DLD1 (cell line): ENCODE measurements at regions not wholly inside any gene's neighbourhood (a gene's known extent, or its start where the extent isn't known, plus 50 kb on each side); places are given as distances from the start of the nearest gene placed in this dataset.
"Not testable (repeated sequence)": the region's sequence is repeated elsewhere in the genome, so short reads cannot be mapped to it uniquely, and the experiment has no call there.

ENCODE experiments used
- in situ Hi-C: cut with HindIII; loops from 2 replicates; pipeline ENCODE4 v1.10.0; 2017; ENCODE audit warnings: low sequenced_read_pairs

DNA sequence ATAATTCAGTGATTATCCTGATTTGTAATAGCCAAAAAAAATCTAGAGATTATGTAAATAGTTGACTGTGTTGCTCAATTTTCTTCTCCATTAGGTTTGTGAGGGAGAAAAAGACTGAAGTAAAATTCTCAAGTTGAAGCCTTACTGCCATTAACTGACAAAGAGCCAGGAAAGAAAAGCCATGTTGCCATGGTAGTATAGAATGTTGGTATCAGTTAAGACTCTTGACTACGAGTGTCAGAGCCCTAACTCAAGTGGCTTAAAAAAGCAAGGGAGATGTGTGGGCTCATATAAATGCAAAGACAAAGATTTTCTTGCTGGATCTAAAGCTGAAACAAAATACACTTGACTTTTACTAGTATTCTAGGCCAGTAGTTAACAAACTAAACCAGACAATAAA lies 571.7 kb downstream of the KCTD16 start:
- in situ Hi-C loops: no loop called here

GRCh38 chr5:144731786-144732185 lies 561.1 kb downstream of the KCTD16 start:
- in situ Hi-C loops: no loop called here

DNA sequence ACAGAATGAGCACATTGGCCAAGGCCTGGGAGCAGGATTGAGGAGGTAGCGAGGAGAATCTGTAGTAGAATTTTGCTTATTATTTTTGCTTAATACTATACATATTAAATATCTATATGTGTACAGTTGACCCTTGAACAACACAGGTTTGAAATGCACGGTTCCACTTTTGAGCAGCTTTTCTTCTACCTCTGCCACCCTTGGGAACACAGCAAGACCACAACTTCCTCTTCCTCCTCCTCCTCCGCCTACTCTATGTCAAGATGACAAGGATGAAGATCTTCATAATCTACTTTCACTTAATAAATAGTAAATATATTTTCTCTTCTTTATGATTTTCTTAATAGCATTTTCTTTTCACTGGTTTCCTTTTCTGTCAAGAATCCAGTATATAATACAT lies 541.4 kb downstream of the KCTD16 start:
- in situ Hi-C loops: no loop called here

DNA sequence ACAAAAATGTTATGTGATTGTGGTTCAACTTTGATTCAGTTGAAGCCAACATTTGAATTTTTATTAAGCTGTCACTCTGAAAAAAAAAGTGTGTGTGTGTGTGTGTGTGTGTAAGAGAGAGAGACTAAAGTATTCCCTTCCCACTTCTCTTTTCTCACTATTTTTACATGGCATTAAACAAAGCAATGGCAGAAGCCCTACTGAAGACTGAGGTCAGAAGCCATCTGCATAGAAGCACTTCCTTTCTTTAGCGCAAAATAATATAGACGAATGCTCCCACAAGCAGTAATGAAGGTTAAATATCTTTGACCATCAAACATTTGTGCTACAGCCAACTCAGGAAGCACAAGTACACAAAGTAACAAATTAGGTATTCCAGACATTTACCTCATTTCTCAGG lies 540.5 kb downstream of the KCTD16 start:
- in situ Hi-C loops: no loop called here

DNA sequence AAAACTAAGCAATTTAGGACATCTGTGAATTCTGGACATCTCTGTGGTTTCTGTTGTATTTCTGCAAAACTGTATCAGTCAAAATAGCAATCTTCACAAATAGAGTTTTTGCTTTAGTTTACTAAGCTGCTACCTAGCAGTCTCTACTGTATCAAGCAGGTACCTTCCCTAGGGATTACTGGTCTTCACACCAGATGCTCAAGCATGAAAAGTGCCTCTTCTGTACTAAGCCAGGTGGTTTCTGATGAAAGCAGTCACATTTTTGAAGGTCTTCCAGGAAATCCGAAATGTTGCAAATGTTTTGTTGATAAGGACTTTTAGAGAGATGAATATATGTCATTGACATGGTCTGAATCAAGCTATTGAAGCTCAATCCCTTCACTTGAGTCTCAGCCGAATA lies 540.0 kb downstream of the KCTD16 start:
- in situ Hi-C loops: no loop called here

- in situ Hi-C loops: no loop called here
Observed at GRCh38 chr5:144703776-144704175, 533.1 kb downstream of the KCTD16 start.

DNA sequence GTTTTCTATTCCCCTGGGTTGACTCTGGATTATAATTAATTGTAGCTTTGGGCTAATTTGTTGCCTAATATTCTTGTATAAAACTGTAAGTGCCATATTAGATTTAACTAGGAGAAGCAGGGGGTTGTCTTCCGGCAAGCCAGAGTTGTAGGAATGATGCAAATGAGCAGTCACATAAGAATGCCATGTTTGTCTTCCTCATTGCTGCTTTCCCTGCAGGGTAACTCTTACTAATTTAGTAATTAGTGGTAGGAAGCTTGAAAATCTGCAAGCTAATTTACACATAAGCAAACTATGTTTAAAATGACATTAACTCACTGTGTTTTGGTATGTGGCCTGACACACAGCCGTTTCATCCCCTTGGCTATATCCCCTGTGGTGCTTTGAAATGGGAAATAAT lies 527.8 kb downstream of the KCTD16 start:
- in situ Hi-C loops: no loop called here

DNA sequence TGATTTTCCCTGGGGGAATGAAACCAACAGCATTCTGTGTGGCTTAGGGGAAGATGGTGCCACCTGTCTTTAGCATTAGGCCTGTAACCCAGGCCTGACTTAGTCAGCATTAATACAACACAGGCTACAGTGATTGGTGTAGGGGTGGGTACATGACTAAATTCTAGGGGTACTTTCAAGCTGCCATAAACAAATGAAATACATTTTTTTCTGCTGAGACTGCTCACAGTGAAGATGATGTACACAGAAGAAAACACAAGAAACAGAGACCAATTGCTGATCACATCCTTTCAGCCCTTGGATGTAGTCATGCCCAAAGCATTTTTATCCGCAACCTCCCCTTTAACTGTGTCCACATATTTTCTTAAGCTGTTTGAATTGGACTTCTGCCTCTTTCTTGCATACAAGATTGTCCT lies 527.2 kb downstream of the KCTD16 start:
- in situ Hi-C loops: no loop called here

DNA sequence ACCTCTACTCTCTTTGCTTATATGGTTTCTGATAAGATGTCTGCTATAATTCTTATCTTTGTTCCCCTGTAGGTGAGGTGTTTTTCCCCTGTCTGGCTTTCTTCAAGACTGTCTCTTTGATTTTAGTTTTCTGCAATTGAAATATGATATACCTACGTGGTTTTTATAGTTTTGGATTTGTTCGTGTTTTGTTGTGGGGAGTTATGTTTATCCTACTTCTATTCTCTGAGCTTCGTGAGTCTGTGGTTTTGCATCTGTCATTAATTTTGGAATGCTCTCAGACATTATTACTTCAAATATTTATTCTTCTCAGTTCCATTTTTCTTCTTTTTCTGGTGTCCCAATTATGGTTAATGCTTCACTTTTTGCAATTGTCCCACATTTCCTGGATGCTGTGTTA lies 521.3 kb downstream of the KCTD16 start:
- in situ Hi-C loops: no loop called here

GRCh38 chr5:144684899-144685298 lies 514.2 kb downstream of the KCTD16 start:
- in situ Hi-C loops: no loop called here

DNA sequence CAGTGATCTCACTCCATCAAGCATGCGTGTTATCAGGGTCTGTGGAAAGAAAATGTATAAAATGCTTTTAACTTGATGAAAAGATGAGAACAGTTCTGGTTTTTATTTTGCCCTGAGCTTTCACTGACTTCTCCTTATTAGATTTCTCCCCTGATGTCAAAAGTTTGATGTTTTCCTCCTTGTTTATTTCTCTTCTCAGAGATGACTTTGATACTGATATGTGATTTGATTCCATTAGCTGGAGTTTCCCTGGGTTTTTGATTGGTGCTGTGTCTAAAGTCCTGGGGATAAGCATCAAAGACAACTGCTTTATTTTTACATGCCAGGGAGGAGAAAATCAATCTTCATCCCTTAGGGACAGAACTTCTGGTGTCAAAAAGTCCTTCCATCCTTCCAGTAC lies 510.0 kb downstream of the KCTD16 start:
- in situ Hi-C loops: no loop called here

DNA sequence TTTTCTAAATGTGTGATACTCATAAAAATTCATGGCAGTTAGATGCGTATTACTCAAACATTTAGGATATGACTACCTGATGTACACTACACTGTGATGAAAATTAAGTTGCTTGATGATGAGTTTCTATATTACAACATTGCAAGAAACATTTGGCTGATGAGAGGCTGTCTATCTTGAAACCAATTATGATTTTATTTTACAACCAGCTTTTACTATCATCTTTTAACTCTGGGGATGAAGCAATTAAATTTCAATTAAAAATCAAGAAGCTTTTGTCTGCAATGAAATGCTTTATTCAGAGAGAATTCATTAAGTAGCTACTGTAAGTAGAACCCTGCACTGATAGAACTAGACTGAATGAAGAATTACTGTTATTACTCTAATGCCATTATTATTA lies 500.4 kb downstream of the KCTD16 start:
- in situ Hi-C loops: no loop called here

- in situ Hi-C loops: no loop called here
Observed at GRCh38 chr5:144659634-144660227, 489.1 kb downstream of the KCTD16 start.

- in situ Hi-C loops: no loop called here
Observed at GRCh38 chr5:144644317-144644716, 473.6 kb downstream of the KCTD16 start.

GRCh38 chr5:144638787-144639186 lies 468.1 kb downstream of the KCTD16 start:
- in situ Hi-C loops: no loop called here

- in situ Hi-C loops: no loop called here
Observed at GRCh38 chr5:144634138-144634537, 463.5 kb downstream of the KCTD16 start.

GRCh38 chr5:144598451-144599068 lies 427.9 kb downstream of the KCTD16 start:
- in situ Hi-C loops: no loop called here

- in situ Hi-C loops: no loop called here
Observed at GRCh38 chr5:144596517-144596916, 425.8 kb downstream of the KCTD16 start.

GRCh38 chr5:144594919-144595318 lies 424.2 kb downstream of the KCTD16 start:
- in situ Hi-C loops: no loop called here

DNA sequence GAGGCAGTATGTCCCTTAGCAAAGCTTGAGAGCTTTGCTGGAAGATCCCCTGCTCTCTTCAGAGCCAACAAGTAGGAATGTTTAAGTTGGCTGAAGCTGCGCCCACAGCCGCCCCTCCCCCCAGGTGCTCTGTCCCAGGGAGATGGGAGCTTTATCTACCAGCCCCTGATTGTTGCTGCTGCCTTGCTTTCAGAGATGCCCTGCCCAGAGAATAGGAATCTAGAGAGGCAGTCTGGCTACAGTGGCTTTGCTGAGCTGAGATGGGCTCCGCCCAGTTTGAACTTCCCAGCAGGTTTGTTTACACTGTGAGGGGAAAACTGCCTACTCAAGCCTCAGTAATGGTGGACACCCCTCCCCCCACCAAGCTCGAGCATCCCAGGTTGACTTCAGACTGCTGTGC lies 423.6 kb downstream of the KCTD16 start:
- in situ Hi-C loops: not testable (repeated sequence)

DNA sequence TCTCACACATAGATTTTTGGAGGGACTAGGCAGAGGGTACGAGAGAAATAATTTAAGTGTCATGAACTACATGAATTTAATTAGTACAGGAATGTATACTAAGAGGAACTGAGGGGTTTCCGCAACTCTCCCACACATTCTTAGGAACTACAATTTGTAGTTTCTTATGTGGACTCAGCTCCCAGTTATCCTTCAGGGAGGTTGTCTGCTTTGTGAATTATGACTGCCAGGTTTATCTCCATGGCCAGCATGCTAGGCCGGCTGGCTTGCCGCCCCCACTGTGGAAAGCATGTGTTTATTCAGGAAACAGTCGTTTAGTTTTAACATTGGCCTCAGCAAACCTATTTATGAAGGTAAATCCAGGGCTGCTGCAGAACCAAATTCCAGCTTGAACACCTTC lies 415.0 kb downstream of the KCTD16 start:
- in situ Hi-C loops: no loop called here

GRCh38 chr5:144583541-144584449 lies 413.1 kb downstream of the KCTD16 start:
- in situ Hi-C loops: no loop called here
